GM04503 (cell line): ENCODE measurements at regions not wholly inside any gene's neighbourhood (a gene's known extent, or its start where the extent isn't known, plus 50 kb on each side); places are given as distances from the start of the nearest gene placed in this dataset.

Experiments used
- DNase-seq: peaks from one replicate; pipeline ENCODE4 v3.0.0-alpha.2; 2012; ENCODE audit warnings: low read depth

DNA sequence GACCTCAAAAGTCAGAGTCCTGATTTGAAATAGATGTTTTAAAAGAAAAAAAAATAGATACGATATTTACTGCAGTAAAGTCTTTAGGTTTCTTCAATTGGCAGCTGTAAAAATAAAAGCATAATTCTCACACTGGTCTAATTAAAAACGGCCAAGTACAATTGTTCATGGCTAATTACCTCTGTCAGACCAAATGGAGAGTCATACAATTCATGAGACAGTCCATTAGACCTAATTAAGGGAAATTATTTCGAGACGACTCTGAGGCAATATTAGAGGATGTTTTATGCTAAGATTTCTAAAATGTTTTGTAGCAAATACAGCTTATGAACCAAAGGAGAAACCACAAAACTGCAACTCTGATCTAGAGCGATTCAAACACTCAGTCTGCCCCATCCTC is 131.3 kb downstream of the PHLDA1 start:
- no peak for DNase-seq

DNA sequence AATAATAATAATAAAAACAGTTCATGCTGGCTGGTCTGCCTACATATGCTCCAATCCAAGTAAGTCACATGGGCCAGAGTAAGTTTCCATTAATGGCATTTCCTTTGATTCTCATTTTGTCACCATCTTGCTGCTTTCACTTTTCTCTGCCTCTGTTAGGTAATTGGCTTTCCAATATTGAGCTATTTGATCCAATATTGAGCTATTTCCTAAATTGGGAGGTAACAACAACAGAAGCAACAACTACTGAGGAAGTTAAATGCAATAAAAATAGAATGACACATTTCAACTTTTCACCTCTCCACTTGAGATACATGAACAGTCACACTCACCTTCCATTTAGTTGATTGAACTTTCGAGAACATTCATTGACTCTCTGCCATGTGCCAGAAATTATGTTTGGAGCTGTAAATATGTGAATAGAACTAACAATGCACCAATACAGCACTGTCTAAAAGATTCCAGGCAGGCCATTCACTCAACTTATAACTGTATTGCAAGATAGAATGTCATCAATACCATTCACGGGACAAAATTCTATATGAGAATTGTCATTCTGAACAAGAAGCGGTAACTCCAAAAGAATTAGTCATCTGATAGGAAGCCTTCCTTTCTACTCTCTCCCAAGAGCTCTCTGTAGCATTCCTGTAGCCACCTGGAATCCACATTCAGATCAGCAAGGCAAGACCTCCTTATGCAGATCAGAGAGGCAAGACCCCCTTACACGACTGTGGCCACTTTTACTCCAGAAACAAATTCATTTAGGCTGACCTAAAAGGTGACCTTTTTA is 136.4 kb downstream of the PHLDA1 start:
- DNase-seq: no peak

DNA sequence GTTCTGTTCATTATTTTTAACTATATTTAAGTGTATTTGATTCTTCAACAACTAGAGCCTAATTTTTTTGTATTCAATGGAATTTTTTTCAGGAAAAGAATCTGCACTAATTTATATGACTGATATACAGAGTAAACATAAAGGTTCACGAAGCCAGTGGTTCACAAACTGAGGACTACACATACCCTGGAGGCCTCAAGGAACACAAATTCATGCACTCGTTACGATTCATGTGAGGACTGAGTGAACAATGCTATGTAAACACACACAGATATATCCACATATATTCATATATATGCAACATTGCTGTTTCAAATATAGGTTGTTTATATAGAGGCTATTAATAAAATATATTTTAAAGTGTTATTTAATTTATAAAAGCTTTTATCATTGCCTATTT is 137.8 kb downstream of the PHLDA1 start:
- no peak for DNase-seq

DNA sequence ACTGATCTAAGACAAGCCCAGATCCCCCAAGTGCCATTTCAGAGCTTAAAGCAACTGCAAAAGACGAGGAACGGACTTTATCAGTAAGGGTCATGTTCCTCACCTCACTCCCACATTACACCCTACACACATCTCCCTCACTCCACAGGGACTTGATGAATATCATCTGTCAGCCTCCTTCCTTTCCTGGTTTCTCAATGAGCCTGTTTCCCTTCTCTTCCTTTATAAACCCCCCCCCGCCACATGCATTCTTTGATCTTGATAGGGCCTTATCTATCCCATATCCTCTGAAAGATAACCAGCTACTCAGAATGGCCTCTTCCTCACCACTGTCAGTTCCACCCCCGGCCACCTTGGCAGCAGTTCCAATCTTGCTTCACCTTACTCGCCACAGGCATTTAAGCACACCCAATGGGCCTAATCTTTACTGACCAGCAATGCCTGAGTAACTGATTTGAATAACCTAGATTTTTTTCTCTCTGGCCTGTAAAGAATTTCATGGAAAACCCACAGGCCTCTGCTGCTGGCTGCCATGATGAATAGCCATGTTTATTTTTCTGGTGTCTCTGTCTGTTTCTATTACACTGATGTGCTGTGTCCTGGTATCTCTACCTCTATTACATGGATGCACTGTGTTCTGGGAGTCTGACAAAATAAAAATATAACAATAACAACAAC is 138.7 kb downstream of the PHLDA1 start:
- no peak for DNase-seq

DNA sequence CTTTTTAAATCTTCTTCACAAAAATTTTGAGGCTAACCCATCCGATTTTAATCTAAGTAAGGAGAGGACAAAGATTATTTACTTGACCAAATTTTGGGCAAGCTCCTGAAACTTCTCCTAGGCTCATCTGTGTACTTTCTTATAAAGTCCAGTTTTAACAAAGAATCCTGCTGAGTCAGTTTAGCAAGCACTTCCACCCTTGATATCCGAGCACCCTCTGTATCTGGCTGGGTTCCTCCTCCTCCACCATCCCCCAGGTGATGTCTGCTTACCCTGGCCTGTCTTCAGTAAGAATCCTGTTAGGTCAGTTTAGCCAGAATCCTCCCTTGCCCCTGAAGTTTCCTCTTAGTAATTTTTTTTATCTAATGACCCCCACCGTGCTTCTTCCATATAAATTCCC is 140.5 kb downstream of the PHLDA1 start:
- no peak for DNase-seq

DNA sequence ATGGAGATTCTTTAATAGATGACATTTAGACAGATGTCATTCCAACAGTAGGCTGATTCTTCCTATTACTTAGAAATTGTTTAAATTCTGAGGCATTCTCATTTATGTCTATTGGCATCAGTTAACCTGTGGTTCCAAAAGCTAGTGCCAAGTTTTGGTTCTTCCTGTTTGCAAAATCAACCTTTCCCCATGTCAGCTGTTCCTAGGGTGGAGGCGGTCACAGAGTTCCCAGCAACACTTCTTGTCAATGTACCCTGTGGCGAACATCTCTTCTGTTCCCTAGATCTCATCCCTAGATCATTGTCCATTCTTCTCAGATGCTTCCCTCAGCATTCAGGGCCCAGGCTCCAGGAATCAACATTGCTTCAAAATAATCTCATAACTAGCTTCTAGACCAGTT is 140.9 kb downstream of the PHLDA1 start:
- DNase-seq: no peak

DNA sequence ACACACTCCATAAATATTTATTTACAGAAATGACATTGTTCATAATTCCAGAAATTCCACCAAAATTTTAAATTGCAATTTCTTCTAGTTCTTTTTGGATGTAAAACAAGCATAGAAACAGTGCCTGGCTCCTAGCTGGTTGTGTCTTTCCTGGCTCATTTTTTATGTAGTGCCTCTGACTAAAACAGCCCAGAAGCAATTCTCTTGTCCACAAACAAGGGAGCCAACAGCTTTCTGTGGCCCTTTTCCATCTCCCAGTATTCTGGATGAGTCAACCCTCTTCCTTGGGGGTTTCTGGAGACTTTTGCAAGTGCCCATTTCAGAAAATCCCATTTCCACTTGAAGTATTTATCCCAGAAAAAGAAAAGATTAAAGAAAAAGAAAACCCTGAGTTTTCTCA is 141.4 kb downstream of the PHLDA1 start:
- DNase-seq: no peak

DNA sequence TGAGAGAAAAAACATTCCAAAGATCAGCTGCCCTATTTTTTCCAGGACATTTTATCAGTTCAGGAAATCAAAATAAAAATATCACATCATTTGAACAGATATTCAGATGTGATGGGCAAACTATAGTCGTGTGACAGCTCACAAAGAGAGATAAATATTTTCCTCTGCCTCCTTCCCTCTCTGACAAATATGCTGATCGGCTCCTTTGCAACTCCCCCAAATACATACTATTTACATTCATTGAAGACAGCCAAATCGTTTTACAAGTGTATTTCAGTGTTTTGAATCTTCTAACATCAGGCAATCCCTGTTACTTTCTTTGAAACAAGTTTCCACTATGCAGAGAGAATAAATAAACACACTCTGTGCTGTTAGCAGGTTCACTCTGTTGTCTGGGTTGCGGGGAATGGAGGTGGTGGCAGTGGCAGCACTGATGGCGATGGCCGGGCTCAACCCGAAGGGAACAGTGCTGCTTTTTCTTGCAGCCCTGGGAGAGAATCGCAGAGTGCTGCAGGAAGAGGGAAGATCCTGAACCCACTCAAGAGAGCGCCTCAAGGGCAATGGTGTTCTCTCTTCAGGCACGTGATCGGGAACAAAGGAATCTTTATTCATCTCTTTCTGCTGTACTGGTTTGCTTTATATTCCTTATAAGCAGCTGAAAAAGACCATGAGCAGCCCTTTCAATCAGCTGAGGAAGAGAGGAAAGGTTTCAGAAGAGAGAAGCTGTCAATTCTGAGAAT is 142.5 kb downstream of the PHLDA1 start:
- no peak for DNase-seq

DNA sequence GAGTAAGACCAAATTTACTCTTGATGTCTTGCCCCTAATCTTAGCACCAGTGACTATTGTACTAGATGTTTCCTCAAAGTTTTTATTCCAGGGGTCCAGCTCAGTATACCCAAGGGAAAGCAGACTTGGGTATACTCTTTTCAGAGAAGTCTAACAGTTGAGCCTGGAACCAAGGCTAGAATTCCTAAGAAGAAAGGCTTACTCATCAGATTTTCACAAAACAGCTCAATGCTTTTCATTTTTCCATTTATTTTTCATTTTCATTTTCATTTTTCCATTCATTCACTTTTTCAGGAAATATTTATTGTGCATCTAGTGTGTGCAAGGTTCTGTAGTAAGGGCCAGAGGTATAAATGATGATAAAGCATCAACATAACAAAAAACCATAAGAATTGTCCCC is 143.2 kb downstream of the PHLDA1 start:
- no peak for DNase-seq

DNA sequence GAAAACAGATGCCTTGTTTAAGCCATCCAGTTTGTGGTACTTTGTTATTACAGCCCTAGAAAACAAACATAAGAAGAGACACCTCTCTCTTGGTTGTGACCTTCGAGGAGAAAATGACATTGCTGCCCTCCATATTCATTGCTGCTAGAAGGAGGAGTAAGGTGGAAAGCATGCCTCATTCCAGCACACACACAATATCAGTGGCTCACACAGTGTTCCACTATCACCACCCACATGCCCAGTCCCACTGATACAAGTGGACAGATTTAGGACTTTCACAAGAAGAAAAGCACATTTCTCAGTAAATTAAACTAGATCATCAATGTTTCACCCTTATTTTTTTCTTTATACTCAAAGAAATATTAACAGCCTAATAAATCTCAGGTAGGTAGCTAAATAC is 143.6 kb downstream of the PHLDA1 start:
- DNase-seq: no peak

DNA sequence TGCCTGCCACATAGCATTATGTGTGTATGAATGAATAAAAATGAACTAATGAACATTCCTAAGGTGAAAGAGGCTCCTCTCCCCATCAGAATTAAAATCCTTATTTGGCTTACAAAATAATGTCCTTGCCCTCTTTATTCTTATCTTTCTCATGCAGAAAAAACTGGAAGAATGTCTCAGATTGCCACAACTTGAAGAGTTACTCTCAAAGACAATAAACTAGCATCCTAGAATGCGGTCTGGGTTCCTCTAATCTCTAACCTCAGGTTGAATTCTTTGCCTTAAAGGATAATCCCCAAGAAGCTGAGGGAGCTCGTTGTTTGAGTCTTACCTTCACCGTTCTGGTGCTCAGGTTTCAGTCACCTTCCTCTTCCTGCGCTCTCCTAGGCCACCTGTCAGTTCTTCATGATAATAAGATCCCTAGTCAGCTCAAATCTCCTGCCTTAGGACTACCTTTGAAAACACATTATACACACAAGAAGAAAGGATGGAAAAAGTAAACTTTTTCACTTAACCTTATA is 147.1 kb downstream of the PHLDA1 start:
- DNase-seq: no peak

DNA sequence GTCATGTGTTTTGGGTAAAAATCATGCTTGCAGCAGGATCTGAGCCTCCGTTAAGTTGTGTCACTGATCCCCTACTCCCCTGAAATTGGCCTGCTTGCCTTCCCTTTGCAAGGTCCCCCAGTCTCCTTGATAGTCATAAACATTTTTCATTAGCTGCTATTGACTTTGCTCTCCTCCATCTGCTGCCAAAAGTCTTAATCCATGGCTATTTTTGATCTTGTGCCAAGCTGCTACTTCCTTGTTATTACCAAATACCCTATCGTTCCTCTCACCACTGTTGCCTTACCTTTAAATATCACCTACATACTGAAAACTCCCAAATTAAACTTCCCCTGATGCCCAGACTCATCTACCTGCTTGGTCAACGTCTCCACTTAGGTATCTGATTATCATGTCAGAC is 148.3 kb downstream of the PHLDA1 start:
- DNase-seq: no peak

DNA sequence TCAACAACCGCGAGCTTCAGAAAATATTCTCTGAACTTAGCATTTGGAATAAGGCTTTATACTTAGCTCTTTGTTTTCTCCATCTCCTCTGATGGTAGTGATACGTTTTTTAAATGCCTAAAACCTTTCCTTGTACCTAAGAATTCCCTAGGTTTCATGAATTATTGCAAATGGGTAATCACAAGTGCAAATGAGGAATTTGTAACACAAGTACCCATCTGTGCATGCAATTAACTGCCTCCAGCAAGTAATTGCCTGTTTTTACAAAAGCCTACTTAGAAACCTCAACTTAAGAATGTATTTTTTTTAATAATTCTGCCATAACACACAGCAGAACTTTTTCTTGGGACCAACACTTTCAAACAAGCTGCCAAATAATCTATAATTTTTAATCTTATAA is 149.2 kb downstream of the PHLDA1 start:
- DNase-seq: no peak

DNA sequence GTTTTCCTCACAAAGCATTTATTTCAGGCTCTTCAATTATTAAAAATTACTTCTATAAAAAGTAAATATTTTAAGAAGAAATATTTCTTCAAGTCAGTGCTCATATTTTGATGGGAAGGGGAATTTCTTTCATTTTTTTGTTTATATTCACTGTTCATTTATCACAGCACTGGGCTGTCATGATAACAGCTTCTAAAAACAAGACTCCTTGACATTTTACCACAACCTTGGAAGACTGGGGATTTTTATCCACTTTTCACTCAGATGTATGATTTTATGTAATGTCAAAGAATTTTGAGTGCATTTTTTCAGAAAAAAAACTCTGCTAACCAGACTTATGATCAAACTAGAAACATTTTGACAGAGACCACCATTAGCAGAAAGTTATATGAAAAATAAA is 149.7 kb downstream of the PHLDA1 start:
- no peak for DNase-seq

DNA sequence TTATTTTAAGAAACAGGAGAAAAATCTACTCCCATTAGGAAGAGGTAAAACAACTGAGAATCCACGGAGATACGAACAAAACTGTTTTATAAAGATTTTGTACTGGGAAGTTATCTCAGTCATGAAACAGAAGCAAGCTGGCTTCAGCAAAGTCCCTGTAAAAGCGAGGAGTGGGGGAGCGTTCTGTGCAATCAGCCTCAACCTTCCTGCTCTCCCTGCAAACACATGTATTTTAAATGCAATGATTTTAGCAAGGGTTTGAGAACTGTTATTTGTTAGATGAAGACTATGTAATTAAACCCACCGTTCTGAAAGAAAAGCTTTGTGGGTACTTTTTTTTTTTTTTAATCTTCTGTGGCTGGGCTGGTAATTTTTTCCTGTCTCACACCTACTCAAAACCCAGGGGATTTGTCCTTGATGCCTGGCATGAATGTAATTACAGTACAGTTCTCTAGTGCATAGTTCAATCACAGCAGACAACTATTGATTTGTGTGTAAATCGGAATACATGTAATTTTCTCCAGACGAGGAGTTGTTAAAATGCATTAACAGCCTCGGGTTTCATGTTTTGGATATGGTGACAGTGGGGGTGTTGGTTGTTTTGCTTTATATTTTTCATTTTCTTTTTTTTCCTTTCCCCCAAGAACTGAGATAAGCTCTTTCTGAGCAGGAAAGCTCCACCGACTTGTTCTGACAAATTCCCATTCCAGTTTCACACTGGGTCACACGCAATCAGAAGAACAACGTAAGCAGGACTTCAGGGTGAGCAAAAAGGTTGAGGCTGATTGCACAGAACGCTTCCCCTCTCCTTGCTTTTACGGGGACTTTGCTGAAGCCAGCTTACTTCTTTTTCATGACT is 153.6 kb downstream of the PHLDA1 start:
- DNase-seq: no peak

DNA sequence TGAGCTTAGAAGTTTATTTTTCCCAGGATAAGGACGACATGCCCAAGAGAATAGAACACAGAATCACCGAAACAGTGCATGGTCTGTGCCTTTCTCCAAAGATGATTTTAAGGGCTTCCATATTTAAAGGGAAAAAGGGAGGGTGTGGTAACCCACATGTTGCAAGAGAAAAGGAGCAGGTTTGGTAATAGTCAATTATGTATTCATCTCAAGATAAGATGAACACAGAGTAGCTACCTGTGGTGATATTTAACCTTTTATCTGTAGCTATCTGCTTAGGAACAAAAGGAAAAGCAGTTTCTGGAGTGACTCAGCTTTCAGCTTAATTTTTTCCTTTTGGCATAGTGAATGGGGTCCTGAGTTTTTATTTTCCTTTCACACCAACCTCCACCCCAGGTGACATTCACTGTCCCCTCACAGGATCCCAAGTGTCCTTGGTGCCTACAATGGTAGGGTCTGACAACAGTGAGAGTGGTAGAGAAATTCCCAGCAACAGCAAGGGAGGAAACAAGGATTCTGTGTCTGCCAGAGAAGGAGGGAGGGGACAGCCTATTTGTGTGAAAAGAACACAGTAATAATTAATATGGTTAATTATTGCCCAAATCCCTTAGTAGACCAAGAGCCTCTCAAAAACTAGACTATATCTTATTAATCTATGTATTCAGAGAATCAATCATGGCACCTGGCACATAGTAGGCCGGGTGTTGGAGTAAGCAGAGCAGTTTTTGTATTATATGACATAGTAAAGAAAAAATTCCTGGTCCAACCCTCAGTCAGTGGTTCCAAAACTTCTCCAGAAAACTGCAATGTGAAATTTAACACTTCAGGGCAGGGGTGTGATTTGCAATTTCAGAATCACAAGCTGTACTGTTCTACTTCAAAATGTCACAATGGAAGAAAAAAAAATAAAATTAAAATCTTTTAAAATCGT is 154.5 kb downstream of the PHLDA1 start:
- DNase-seq: no peak

DNA sequence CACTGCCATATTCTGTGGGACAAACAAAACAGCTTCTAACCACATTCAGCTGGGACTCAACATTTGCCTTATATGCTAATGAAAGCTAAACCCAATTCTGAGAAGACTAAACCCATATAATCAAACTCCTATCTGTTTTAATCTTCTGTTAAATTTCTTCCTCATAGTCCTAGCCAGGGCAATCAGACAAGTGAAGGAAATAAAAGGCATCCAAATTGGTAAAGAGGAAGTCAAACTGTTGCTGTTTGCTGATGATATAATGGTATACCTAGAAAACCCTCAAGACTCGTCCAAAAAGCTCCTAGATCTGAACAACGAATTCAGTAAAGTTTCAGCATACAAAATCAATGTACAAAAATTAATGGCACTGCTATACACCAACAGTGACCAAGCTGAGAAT is 157.1 kb downstream of the PHLDA1 start:
- DNase-seq: no peak

DNA sequence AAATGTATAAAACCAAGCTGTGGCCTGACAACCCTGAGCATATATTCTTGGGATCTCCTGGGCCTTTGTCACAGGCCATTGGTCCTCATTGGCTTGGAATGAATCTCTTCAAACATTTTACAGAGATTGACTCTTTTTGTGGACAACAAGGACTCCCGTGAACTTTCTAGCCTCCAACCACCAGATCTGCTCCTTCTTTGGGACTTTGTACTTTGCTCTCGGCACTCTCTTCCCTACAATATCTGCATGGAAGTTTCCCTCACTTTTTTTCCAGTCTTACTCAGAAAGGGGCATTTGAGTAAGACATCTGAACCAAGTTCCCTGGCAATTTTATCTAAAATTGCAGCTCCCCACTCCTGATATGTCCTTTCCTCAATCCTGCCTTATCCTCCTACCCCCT is 158.8 kb downstream of the PHLDA1 start:
- no peak for DNase-seq

DNA sequence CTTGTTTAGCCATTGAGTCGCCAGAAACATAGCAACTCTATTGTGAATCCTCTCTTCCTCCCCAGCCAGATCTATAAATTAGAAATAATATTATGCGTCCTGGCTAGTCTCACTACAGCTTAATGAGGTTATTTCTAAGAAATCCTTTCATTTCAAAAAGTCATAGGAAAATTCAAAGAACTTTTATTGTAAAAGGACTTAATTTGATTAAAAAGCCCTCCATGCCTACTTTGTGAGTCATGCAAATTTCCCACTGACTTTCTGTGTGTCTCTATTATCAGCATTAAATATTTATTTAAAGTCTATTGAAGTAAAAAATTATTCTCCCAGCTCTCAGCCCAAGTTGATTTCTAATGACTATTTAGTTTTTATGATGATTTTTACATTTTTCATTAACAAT is 160.7 kb downstream of the PHLDA1 start:
- DNase-seq: no peak

DNA sequence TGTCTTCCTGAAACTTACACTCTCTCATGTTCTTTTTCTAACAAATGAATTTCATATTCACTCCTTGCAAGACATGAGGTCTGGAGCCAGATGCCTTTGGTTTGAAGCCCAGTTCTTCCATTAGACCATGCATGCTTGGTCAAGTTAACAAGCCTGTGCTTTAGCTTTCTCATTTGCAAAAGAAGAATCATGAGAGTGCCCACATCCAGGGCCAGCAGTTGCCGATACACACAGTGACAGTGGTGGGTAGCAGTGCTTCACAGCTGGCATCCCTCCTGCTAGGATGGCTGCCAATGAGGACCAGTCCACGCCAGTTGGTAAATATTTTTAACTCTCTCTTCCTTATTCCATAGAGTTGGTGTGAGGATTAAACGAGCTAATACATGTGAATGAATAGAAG is 163.1 kb downstream of the PHLDA1 start:
- no peak for DNase-seq

DNA sequence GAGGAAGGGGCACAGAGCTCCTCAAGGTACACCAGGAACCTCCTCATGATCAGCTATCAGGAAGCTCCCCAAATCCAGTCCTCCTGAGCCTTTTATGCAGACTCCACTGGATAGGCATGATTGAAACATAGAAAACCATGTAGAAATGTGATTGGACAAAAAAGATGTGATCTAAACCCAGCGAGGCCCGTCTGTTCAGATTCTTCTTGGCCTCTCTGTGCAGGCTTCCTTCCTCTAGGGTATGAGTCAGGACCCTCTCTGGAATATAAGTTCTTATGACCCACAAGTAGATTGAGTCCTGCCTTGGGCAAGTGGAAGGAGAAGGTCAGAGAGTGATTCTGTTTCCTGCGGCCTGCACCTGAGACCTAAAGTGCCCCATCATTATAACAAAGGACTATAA is 166.3 kb downstream of the PHLDA1 start:
- no peak for DNase-seq
